K562 (cell line): ENCODE measurements at regions not wholly inside any gene's neighbourhood (a gene's known extent, or its start where the extent isn't known, plus 50 kb on each side); places are given as distances from the start of the nearest gene placed in this dataset.

Experiments used
- ATAC-seq: fragments of 200-7000 bp; cut with Tn5 transposase; 3 replicates; pipeline ENCODE4 v1.9.1; 2020; ENCODE audit warnings: moderate library complexity
- BruUV-seq: library from RNA; stranded (reverse); fragments of 400-500 nt; replicated peaks from 2 replicates; lab custom pipeline; 2021; lab: Mats Ljungman, UMichigan
- CTCF ChIA-PET: fragments of 300-600 bp; formaldehyde crosslinking; extraction: SDS; loops from one replicate; lab custom pipeline; 2021; ENCODE audit warnings: low intra/inter-chr PET ratio; lab: Yijun Ruan, JAX
- POLR2A ChIA-PET: fragments of 300-600, 350-650 bp; sonication (Branson Sonifier 250); formaldehyde crosslinking; extraction: SDS; loops from one replicate; lab custom pipeline; 2021; ENCODE audit warnings: antibody characterized with exemption, inconsistent platforms; lab: Yijun Ruan, JAX
- DNase-seq, 4 experiments: peaks; one replicate each; pipeline versions ENCODE4 v3.0.0 to v3.0.0-alpha.2; 2011 to 2018; ENCODE audit warnings: low spot score in 3 of 4, mixed read lengths in 3 of 4; ENCODE audit errors: extremely low read depth in 1 of 4
- FAIRE-seq: peaks from 2 replicates; lab custom pipeline; 2011; peaks lifted over from hg19 to GRCh38; lab: Jason Lieb, UNC
- H2AFZ ChIP-seq: 2 replicates; pipeline ENCODE4 v1.6.0; 2011; ENCODE audit warnings: low read depth, low read length, control low read depth, inconsistent platforms
- H3K27ac ChIP-seq: fragments of 200-600 bp; 3 replicates; pipeline ENCODE4 v1.8.0; 2011; ENCODE audit warnings: low read depth, mild to moderate bottlenecking, control low read depth, inconsistent platforms, low read length, moderate library complexity, mixed read lengths; ENCODE audit errors: extremely low read depth
- H3K27me3 ChIP-seq, 2 experiments: fragments of 300-600 bp in 1 of 2; 2 replicates in 1 of 2; 3 replicates in 1 of 2; pipeline versions ENCODE4 v1.6.0 to v1.8.0; 2011; ENCODE audit warnings: inconsistent platforms in 2 of 2, low read length in 2 of 2, mild to moderate bottlenecking in 1 of 2, mixed read lengths in 1 of 2, moderate library complexity in 1 of 2; ENCODE audit not compliant: control insufficient read depth in 2 of 2, insufficient read depth in 2 of 2
- H3K36me3 ChIP-seq: fragments of 300-600 bp; 3 replicates; pipeline ENCODE4 v1.8.0; 2011; ENCODE audit warnings: mild to moderate bottlenecking, low read length, inconsistent platforms; ENCODE audit not compliant: control insufficient read depth, insufficient read depth
- H3K4me1 ChIP-seq, 2 experiments: fragments of 200-600 bp in 1 of 2; replicated peaks in 1 of 2; 2 replicates in 1 of 2; 3 replicates in 1 of 2; pipeline versions ENCODE4 v1.5.1 to v1.8.0; 2011; ENCODE audit warnings: inconsistent platforms in 2 of 2, low read length in 2 of 2, mild to moderate bottlenecking in 1 of 2, mixed read lengths in 1 of 2, moderate library complexity in 1 of 2; ENCODE audit not compliant: control insufficient read depth in 2 of 2, insufficient read depth in 2 of 2
- H3K4me2 ChIP-seq: 2 replicates; pipeline ENCODE4 v1.6.1; 2011; ENCODE audit warnings: low read length, control low read depth, inconsistent platforms, mixed read lengths; ENCODE audit not compliant: insufficient read depth
- H3K4me3 ChIP-seq: fragments of 200-600 bp; sonication (generic), shearing (Covaris generic); 2 replicates; pipeline ENCODE4 v1.5.1; 2016; ENCODE audit warnings: control low read depth, inconsistent platforms
- H3K79me2 ChIP-seq: fragments of 200-600 bp; 3 replicates; pipeline ENCODE4 v1.8.0; 2011; ENCODE audit warnings: low read length, inconsistent platforms; ENCODE audit not compliant: control insufficient read depth, insufficient read depth
- H3K9ac ChIP-seq, 2 experiments: 2 replicates each; pipeline versions ENCODE4 v1.6.0 to v1.6.1; 2011; ENCODE audit warnings: low read depth in 2 of 2, low read length in 2 of 2, control low read depth in 1 of 2, inconsistent platforms in 1 of 2, mild to moderate bottlenecking in 1 of 2, mixed read lengths in 1 of 2; ENCODE audit not compliant: insufficient read depth in 1 of 2
- H3K9me1 ChIP-seq: one replicate; pipeline ENCODE4 v1.6.0; 2011; ENCODE audit warnings: inconsistent platforms, mild to moderate bottlenecking, low read length, moderate library complexity; ENCODE audit not compliant: control insufficient read depth, insufficient read depth
- H3K9me3 ChIP-seq: replicated peaks from 2 replicates; pipeline ENCODE4 v1.5.1; 2011; ENCODE audit warnings: low read depth, low read length, inconsistent platforms; ENCODE audit not compliant: control insufficient read depth, insufficient read depth
- H4K20me1 ChIP-seq: replicated peaks from 2 replicates; pipeline ENCODE4 v1.6.1; 2011; ENCODE audit warnings: low read length, inconsistent platforms, mixed read lengths; ENCODE audit not compliant: control insufficient read depth, insufficient read depth
- GMEB1 ChIP-seq: fragments of 250-450 bp; sonication (Bioruptor Pico); IDR thresholded peaks from 2 replicates; pipeline ENCODE4 v1.4.0; 2020; ENCODE audit warnings: mild to moderate bottlenecking
- HDGF ChIP-seq: fragments of 450-650 bp; IDR thresholded peaks from 2 replicates; pipeline ENCODE4 v1.6.1; 2016
- HLTF ChIP-seq: fragments of 450-650 bp; IDR thresholded peaks from 2 replicates; pipeline ENCODE4 v1.6.1; 2016
- PRPF4 ChIP-seq: fragments of 200-400 bp; formaldehyde crosslinking; IDR thresholded peaks from one replicate; pipeline ENCODE4 v1.6.1; 2017; ENCODE audit warnings: low read length, low read depth, mild to moderate bottlenecking; ENCODE audit not compliant: insufficient read depth, poor library complexity, severe bottlenecking
- SREBF2 ChIP-seq: sonication (generic); formaldehyde crosslinking; IDR thresholded peaks from 2 replicates; pipeline ENCODE4 v1.4.0; 2020; ENCODE audit warnings: mild to moderate bottlenecking, missing genetic modification reagents
- XRCC4 ChIP-seq: IDR thresholded peaks from one replicate; pipeline ENCODE4 v1.6.1; 2011; ENCODE audit not compliant: insufficient read depth, insufficient read length; ENCODE audit errors: extremely low read depth
- ZNF184 ChIP-seq: sonication (generic); formaldehyde crosslinking; IDR thresholded peaks from 2 replicates; pipeline ENCODE4 v1.5.0; 2020; ENCODE audit warnings: missing genetic modification reagents
- ZNF212 ChIP-seq: fragments of 450-650 bp; formaldehyde crosslinking; IDR thresholded peaks from 2 replicates; pipeline ENCODE4 v1.4.0; 2020; ENCODE audit warnings: mild to moderate bottlenecking
- ZNF282 ChIP-seq: sonication (generic); formaldehyde crosslinking; IDR thresholded peaks from 2 replicates; pipeline ENCODE4 v1.8.1; 2023; ENCODE audit warnings: missing genetic modification reagents
- ZNF41 ChIP-seq: fragments of 250-450 bp; sonication (Bioruptor Pico); conservative IDR thresholded peaks from 2 replicates; pipeline ENCODE4 v1.4.0; 2020; ENCODE audit warnings: mild to moderate bottlenecking
- ZNF57 ChIP-seq: fragments of 450-650 bp; formaldehyde crosslinking; IDR thresholded peaks from 2 replicates; pipeline ENCODE4 v1.4.0; 2020; ENCODE audit warnings: mild to moderate bottlenecking, moderate library complexity
- WGBS: fragments of 100-300 bp; shearing (Covaris generic); methylation state at CpG from one replicate; pipeline ENCODE4 v1.1.6; 2016; ENCODE audit warnings: low coverage, mixed read lengths; ENCODE audit not compliant: insufficient coverage; ENCODE audit errors: missing lambda C conversion rate; 5-methylcytosine and 5-hydroxymethylcytosine counted together
- in situ Hi-C: fragments of 300-500 bp; cut with MboI; formaldehyde crosslinking; loops from 4 replicates; pipeline ENCODE4 v1.15.0; 2018; ENCODE audit warnings: inconsistent platforms, mixed read lengths
- intact Hi-C: fragments of 100-400 bp; cut with micrococcal nuclease; formaldehyde crosslinking; loops from 2 replicates; pipeline ENCODE4 v1.14.2; 2022

DNA sequence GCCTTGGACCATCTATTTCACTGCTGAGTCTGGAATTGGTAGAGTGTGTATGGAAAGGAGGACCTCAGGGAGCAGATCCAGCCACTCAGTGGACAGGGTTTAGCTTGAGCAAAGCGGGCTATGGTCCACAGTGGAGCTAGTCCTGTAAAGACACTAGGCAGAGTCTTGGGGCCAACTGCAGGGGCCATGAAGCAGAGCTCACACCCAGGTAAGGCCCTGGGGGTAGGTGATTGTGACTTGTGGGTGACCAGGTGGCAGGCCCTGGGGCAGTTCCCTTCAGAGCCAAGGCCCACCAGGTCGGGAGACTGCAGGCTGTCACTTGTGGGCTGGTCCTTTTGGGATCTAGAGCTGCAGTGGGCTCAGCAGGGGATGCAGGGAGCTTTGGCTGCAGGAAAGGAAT, 80.8 kb upstream of the EPHB3 start:
- ATAC-seq (no peak), DNase-seq (no peak), FAIRE-seq (no peak)
- BruUV-seq, result no TSS peak
- WGBS, result 0% methylated on average over 2 of the region's 2 CpGs
- no peaks in the 10 kb centered on the region for H3K4me1 ChIP-seq
- no peak for TF ChIP-seq ZNF57
- TF ChIP-seq HDGF, result no peak
- TF ChIP-seq ZNF41 (CRISPR knock-in tag), result no peak
- TF ChIP-seq GMEB1 (CRISPR knock-in tag), result no peak
- TF ChIP-seq ZNF282 (CRISPR knock-in tag), result no peak
- TF ChIP-seq HLTF, result no peak
- no peak for TF ChIP-seq PRPF4
- TF ChIP-seq ZNF212 (CRISPR knock-in tag), result no peak
- no peak for TF ChIP-seq SREBF2 (CRISPR knock-in tag)
- TF ChIP-seq XRCC4, result no peak
- no peak for TF ChIP-seq ZNF184 (CRISPR knock-in tag)
- no peaks in the 10 kb centered on the region for H3K36me3 ChIP-seq
- intact Hi-C loops, result no loop called here
- H3K79me2 ChIP-seq, result no peaks in the 10 kb centered on the region
- H3K9me1 ChIP-seq, result no peaks in the 10 kb centered on the region
- no peak overlapping the region for H3K4me2 ChIP-seq
- no peak overlapping the region for H2AFZ ChIP-seq
- in situ Hi-C loops, result no loop called here
- H3K27ac ChIP-seq, result no peak overlapping the region
- no peak overlapping the region for H3K4me3 ChIP-seq
- H3K27me3 ChIP-seq, result peaks cover 13 to 33% of the 10 kb centered on the region in 2 experiments
- POLR2A ChIA-PET, result no interaction called here
- H3K9me3 ChIP-seq, result no peaks in the 10 kb centered on the region
- no peak overlapping the region for H3K9ac ChIP-seq
- no peaks in the 10 kb centered on the region for H4K20me1 ChIP-seq
- CTCF ChIA-PET, result no interaction called here
